ENCODE measurements at regions not wholly inside any gene's neighbourhood (a gene's known extent, or its start where the extent isn't known, plus 50 kb on each side); places are given as distances from the start of the nearest gene placed in this dataset.

DNA sequence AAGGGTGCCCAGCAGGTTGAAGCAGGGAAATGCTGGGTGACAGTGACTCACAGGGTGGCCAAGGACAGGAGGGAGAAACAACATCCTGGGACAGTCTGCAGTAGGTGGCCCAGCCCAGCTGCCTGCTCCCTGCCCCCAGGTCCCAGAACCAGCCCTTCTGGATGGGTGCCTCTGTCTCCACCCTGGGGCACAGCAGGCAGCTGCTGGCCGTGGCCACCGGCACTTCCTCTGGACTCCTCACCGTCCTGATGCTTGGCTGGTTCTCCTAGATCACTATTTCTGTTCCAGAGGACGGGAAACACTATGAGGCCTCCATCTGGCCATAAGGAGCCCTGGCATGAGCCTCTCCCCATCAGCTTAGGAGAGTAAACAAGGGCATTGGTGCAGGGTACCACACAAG lies 258.9 kb downstream of the XXYLT1 start:
- DNase-seq (ENCODE audit: insufficient read length, low spot score) (no peak), FAIRE-seq (no peak)
- no peak for TF ChIP-seq POLR2AphosphoS5 (IDR thresholded peaks at IDR 0.05; ENCODE audit: low read depth, low read length)

DNA sequence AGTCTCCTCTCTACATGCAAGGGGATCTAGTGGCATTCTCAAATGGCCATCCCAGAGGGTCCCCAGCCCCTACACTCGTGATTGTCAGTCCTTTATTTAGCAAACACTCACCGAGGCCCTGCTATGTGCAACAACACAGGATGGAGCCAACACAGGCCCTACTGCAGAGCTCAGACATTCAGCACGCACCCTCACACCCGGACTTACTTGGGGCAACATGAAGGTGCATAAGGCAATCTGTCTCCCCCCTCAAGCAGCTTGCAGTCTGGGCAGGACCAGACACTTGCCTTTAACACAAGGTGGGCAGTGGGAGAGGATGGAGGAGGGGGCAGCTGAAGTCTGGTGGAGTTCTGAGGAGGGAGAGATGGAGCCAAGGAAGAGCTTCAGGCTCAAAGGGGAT lies 258.4 kb downstream of the XXYLT1 start:
- no peak for DNase-seq (ENCODE audit: insufficient read length, low spot score)
- TF ChIP-seq POLR2AphosphoS5 (IDR thresholded peaks at IDR 0.05; ENCODE audit: low read depth, low read length) (no peak), PAX5 (IDR thresholded peaks at IDR 0.05; ENCODE audit: insufficient read depth, low read length, severe bottlenecking) (no peak), TAF1 (IDR thresholded peaks at IDR 0.05; ENCODE audit: low read depth, low read length) (no peak), SPI1 (IDR thresholded peaks at IDR 0.05; ENCODE audit: low read depth, low read length) (no peak), POU2F2 (IDR thresholded peaks at IDR 0.05; ENCODE audit: low read depth, low read length) (no peak), POLR2A (IDR thresholded peaks at IDR 0.05; ENCODE audit: low read depth, low read length) (no peak)

DNA sequence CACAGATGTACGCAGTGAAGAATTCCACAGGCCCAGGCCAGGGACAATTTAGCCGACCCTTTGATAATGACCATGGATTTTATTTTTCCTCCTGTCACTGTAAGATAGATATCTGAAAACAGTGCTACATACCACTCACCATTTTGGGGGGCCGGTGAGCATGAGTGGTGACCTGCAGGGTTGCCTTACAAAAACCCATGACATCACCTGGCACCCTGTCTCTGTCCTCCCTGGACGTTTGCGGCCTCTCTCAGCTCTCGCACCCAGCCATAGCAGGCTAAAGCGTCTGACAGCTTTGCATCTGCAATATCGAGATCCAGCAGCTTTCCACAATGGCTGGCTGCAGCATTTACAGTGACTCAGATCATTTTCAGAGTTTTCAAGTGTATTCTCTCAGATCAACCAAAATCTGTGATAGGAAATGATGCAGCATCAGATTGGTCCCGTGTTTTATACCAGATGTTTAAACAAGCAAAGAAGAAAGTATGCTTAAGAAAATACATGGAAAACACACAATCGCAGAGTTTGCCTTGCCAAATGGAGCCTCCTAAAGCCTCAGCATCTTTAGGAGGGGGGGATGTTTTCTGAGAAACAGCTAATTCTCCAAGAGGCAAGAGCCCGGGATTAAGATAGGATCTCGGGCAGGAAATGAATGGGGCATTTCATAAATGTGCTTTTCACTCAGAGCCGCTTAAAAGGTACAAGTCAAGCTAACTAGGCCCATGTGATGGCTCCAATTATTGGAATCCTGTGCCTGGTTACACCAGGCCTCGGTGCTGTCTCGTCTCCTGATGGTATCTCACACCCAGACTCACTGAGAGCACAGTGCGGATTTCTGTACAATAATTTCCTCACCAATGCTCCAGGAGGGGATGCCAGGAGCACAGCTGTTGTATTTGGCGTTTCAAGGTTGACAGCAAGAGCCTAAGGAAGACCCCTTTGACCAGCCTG lies 257.3 kb downstream of the XXYLT1 start:
- no peak for FAIRE-seq
- TF ChIP-seq PAX5 (IDR thresholded peaks at IDR 0.05; ENCODE audit: insufficient read depth, low read length, severe bottlenecking) (no peak), SPI1 (IDR thresholded peaks at IDR 0.05; ENCODE audit: low read depth, low read length) (no peak), TAF1 (IDR thresholded peaks at IDR 0.05; ENCODE audit: low read depth, low read length) (no peak), POU2F2 (IDR thresholded peaks at IDR 0.05; ENCODE audit: low read depth, low read length) (no peak), POLR2AphosphoS5 (IDR thresholded peaks at IDR 0.05; ENCODE audit: low read depth, low read length) (no peak), POLR2A (IDR thresholded peaks at IDR 0.05; ENCODE audit: low read depth, low read length) (no peak)
- no peak for DNase-seq (ENCODE audit: insufficient read length, low spot score)

More for the DNA sequence above, 258.4 kb downstream of the XXYLT1 start:
- FAIRE-seq = no peak

- FAIRE-seq = no peak
- no peak for DNase-seq (ENCODE audit: insufficient read length, low spot score)
- no peak for TF ChIP-seq SPI1 (IDR thresholded peaks at IDR 0.05; ENCODE audit: low read depth, low read length)
- no peak for TF ChIP-seq PAX5 (IDR thresholded peaks at IDR 0.05; ENCODE audit: insufficient read depth, low read length, severe bottlenecking)
- TF ChIP-seq POU2F2 (IDR thresholded peaks at IDR 0.05; ENCODE audit: low read depth, low read length) = no peak
- no peak for TF ChIP-seq POLR2AphosphoS5 (IDR thresholded peaks at IDR 0.05; ENCODE audit: low read depth, low read length)
- TF ChIP-seq TAF1 (IDR thresholded peaks at IDR 0.05; ENCODE audit: low read depth, low read length) = no peak
- TF ChIP-seq POLR2A (IDR thresholded peaks at IDR 0.05; ENCODE audit: low read depth, low read length) = no peak
Measured at GRCh38 chr3:195015021-195015420, 255.9 kb downstream of the XXYLT1 start.

DNA sequence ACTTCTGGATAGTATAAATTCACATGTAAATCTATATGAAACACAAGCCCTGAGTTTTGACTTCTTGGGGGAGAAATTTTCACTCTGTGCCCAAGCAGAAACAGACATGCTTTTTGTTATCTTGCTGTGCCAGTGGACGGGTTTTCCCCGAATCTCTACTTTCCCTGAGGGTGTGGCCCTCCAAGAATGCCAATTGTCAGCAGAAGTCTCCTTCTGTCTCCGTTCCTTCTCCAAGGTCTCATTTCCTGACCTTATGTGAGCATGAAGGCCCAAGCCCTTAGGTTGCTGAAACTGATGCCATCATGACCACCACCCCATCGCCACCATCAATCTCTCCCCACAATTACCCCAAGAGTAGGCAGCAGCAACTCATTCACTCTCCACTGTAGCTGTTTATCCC lies 253.8 kb downstream of the XXYLT1 start:
- no peak for TF ChIP-seq POLR2AphosphoS5 (IDR thresholded peaks at IDR 0.05; ENCODE audit: low read depth, low read length)
- no peak for TF ChIP-seq TAF1 (IDR thresholded peaks at IDR 0.05; ENCODE audit: low read depth, low read length)
- no peak for TF ChIP-seq POU2F2 (IDR thresholded peaks at IDR 0.05; ENCODE audit: low read depth, low read length)
- TF ChIP-seq SPI1 (IDR thresholded peaks at IDR 0.05; ENCODE audit: low read depth, low read length) = no peak
- TF ChIP-seq POLR2A (IDR thresholded peaks at IDR 0.05; ENCODE audit: low read depth, low read length) = no peak
- no peak for TF ChIP-seq PAX5 (IDR thresholded peaks at IDR 0.05; ENCODE audit: insufficient read depth, low read length, severe bottlenecking)
- FAIRE-seq (no peak), DNase-seq (ENCODE audit: insufficient read length, low spot score) (no peak)

All from GM12891 (cell line).